Activated CD4-positive, alpha-beta memory T cell treated with anti-CD3 and anti-CD28 coated beads, Interleukin-2, amount 10 ng/mL, durations not matched to agents 7 days and 5 days (primary cell): ENCODE measurements at regions not wholly inside any gene's neighbourhood (a gene's known extent, or its start where the extent isn't known, plus 50 kb on each side); places are given as distances from the start of the nearest gene placed in this dataset.

Experiments used
- CTCF ChIA-PET: fragments of 350-600 bp; sonication (Branson Sonifier 250); formaldehyde crosslinking; loops from one replicate; lab custom pipeline; 2021; ENCODE audit warnings: antibody characterized with exemption, inconsistent platforms; lab: Charles Lee
- POLR2A ChIA-PET: fragments of 350-600 bp; sonication (Branson Sonifier 250); formaldehyde crosslinking; loops from one replicate; lab custom pipeline; 2021; ENCODE audit warnings: antibody characterized with exemption; lab: Charles Lee
- DNase-seq: peaks from one replicate; pipeline ENCODE4 v3.0.0-alpha.2; 2020
- H3K27ac Mint-ChIP-seq: one replicate; pipeline ENCODE4 v1.8.0; 2021; ENCODE audit warnings: mild to moderate bottlenecking, mixed read lengths
- H3K27me3 Mint-ChIP-seq: one replicate; pipeline ENCODE4 v1.8.0; 2021; ENCODE audit warnings: mixed read lengths
- H3K36me3 Mint-ChIP-seq: one replicate; pipeline ENCODE4 v1.8.0; 2021; ENCODE audit warnings: low read depth, mixed read lengths
- H3K4me1 Mint-ChIP-seq: one replicate; pipeline ENCODE4 v1.8.0; 2021; ENCODE audit warnings: mixed read lengths
- H3K4me3 Mint-ChIP-seq: one replicate; pipeline ENCODE4 v1.8.0; 2021; ENCODE audit warnings: mild to moderate bottlenecking, mixed read lengths
- H3K9me3 Mint-ChIP-seq: one replicate; pipeline ENCODE4 v1.8.0; 2021; ENCODE audit warnings: mixed read lengths

DNA sequence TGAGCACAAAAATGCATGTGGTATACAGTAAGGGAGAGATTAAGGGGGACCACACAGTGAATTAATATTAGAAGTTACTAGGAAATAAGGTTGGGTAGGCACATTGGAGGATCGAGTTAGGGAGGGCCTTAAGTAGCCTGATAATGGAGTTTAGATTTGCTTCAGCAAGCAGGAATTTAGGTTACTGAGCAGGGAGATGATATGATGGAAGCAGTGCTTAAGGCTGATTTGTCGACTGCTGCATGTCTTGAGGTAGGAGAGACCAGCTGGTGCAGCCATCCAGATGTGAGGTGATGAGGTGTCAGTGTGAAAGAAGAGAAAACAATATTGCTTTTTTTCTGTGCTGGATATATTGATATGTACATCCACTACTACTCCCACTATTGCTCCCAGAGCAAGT lies 55.2 kb upstream of the ACTBL2 start:
- no peaks in the 10 kb centered on the region for H3K4me1 Mint-ChIP-seq
- DNase-seq = no peak
- peaks cover 3% of the 10 kb centered on the region for H3K27me3 Mint-ChIP-seq
- ChIA-PET POLR2A (no interaction called here), CTCF (no interaction called here)
- no peak overlapping the region for H3K4me3 Mint-ChIP-seq
- H3K36me3 Mint-ChIP-seq = no peaks in the 10 kb centered on the region
- no peaks in the 10 kb centered on the region for H3K9me3 Mint-ChIP-seq
- no peak overlapping the region for H3K27ac Mint-ChIP-seq

DNA sequence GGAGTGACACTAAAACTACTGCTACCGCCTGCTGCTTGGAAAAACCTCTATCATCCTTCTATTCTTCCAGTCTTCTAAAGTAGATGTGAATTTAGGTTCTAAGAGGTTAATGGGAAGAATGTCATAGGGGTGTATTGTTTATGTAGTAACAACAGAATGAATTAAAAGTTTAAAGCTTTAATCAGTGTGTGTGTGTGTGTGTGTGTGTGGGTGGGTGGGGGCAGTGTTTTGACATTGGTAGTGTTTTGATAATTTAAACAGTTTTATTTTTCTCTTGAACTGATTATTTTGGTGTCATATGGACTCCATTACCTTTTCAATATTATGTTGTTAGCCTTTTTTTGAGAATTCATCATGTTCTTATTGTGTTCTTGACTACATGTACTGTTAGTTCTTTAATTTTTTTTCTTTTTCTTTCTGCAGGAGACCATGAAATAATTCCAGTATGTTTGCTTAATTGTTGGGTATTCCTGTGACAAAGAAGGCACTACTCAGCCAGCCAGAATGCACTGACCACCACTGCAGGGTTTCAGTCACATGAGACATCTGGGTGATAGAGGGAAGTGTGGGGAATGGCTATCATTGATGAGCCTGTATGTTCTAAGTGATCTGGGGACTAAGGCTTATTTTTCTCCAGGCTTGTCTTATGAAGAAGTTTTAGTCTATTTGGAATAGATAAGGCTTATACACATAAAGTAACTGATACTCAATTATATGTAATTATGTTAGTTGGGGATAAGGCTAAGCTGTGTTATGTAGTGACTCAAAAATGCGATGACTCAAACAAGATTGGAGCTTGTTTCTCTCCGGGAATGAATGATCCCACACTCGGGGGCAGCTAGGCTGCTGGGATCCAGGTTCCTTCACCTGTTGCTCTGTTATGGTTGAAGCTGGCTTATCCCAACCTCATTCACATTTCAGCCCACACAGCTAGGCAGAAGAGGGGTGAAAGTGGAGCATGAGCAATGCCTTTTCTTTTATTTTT lies 50.2 kb upstream of the ACTBL2 start:
- H3K4me1 Mint-ChIP-seq = peaks cover 2% of the 10 kb centered on the region
- H3K27me3 Mint-ChIP-seq = peaks cover 10% of the 10 kb centered on the region
- no peak overlapping the region for H3K4me3 Mint-ChIP-seq
- no peak for DNase-seq
- POLR2A ChIA-PET = no interaction called here
- H3K27ac Mint-ChIP-seq = no peak overlapping the region
- H3K36me3 Mint-ChIP-seq = no peaks in the 10 kb centered on the region
- H3K9me3 Mint-ChIP-seq = no peaks in the 10 kb centered on the region
- CTCF ChIA-PET = no interaction called here
